ENCODE measurements at regions not wholly inside any gene's neighbourhood (a gene's known extent, or its start where the extent isn't known, plus 50 kb on each side); places are given as distances from the start of the nearest gene placed in this dataset.
"Not testable (repeated sequence)": the region's sequence is repeated elsewhere in the genome, so short reads cannot be mapped to it uniquely, and the experiment has no call there.

GRCh38 chr4:188934320-188934962 is 795.2 kb downstream of the TRIML1 start:
- no peak for DNase-seq

- DNase-seq, result no peak
Observed at GRCh38 chr4:188941524-188942119, 802.4 kb downstream of the TRIML1 start.

GRCh38 chr4:188942606-188943005 is 803.4 kb downstream of the TRIML1 start:
- DNase-seq, result no peak

GRCh38 chr4:188949596-188949995 is 810.4 kb downstream of the TRIML1 start:
- DNase-seq, result no peak

GRCh38 chr4:188955066-188955465 is 815.8 kb downstream of the TRIML1 start:
- no peak for DNase-seq

- no peak for DNase-seq
Observed at GRCh38 chr4:188956566-188956965, 817.3 kb downstream of the TRIML1 start.

- DNase-seq, result no peak
Observed at GRCh38 chr4:188958346-188958745, 819.1 kb downstream of the TRIML1 start.

- DNase-seq, result no peak
Observed at GRCh38 chr4:188959424-188959823, 820.2 kb downstream of the TRIML1 start.

GRCh38 chr4:188960411-188961093 is 821.3 kb downstream of the TRIML1 start:
- no peak for DNase-seq

GRCh38 chr4:188971125-188971524 is 831.9 kb downstream of the TRIML1 start:
- DNase-seq, result no peak

- no peak for DNase-seq
Observed at GRCh38 chr4:188975271-188975670, 836.0 kb downstream of the TRIML1 start.

- peak in 1 of 51 donors; percentile 18 for DNase-seq
Observed at GRCh38 chr4:188976644-188977115, 837.4 kb downstream of the TRIML1 start.

- not testable (repeated sequence) for DNase-seq
Observed at GRCh38 chr4:188977232-188977631, 838.0 kb downstream of the TRIML1 start.

GRCh38 chr4:188984518-188984917 is 845.3 kb downstream of the TRIML1 start:
- DNase-seq, result no peak

- DNase-seq, result no peak
Observed at GRCh38 chr4:188986271-188986689, 847.0 kb downstream of the TRIML1 start.

- no peak for DNase-seq
Observed at GRCh38 chr4:188987011-188987410, 847.8 kb downstream of the TRIML1 start.

GRCh38 chr4:188988131-188988530 is 848.9 kb downstream of the TRIML1 start:
- DNase-seq, result no peak

GRCh38 chr4:188989371-188989770 is 850.1 kb downstream of the TRIML1 start:
- no peak for DNase-seq

GRCh38 chr4:188992706-188993105 is 853.5 kb downstream of the TRIML1 start:
- DNase-seq, result no peak

- DNase-seq, result no peak
Observed at GRCh38 chr4:188993871-188994270, 854.6 kb downstream of the TRIML1 start.

- DNase-seq, result no peak
Observed at GRCh38 chr4:189001283-189001970, 862.2 kb downstream of the TRIML1 start.

GRCh38 chr4:189001971-189002450 is 862.8 kb downstream of the TRIML1 start:
- DNase-seq, result no peak

Data from hypothalamus (tissue), 51 donors.